ENCODE measurements at regions not wholly inside any gene's neighbourhood (a gene's known extent, or its start where the extent isn't known, plus 50 kb on each side); places are given as distances from the start of the nearest gene placed in this dataset.

- TF ChIP-seq CTCF (IDR thresholded peaks at IDR 0.05): no peak
- no peak for TF ChIP-seq POLR2A (IDR thresholded peaks at IDR 0.05)
Observed at GRCh38 chr4:65923616-65924015, 253.3 kb upstream of the EPHA5 start.
